Neural cell (in vitro differentiated cells): ENCODE measurements at regions not wholly inside any gene's neighbourhood (a gene's known extent, or its start where the extent isn't known, plus 50 kb on each side); places are given as distances from the start of the nearest gene placed in this dataset.

Experiments
- H2AFZ ChIP-seq: fragments of 200-600, 300-800 bp; sonication (generic), shearing (Covaris generic); 2 replicates; pipeline ENCODE4 v1.6.0; 2014; ENCODE audit warnings: low read depth, mild to moderate bottlenecking, antibody characterized with exemption, low read length, moderate library complexity
- H3F3A ChIP-seq: fragments of 200-600 bp; shearing (Covaris generic); 2 replicates; pipeline ENCODE4 v1.6.1; 2016; ENCODE audit warnings: mild to moderate bottlenecking, moderate library complexity, mixed read lengths, antibody characterized with exemption, low read length; ENCODE audit not compliant: insufficient read depth, poor library complexity, severe bottlenecking
- H3K27ac ChIP-seq: fragments of 200-600, 300-800 bp; sonication (generic), shearing (Covaris generic); 2 replicates; pipeline ENCODE4 v1.5.1; 2014; ENCODE audit warnings: mild to moderate bottlenecking, low read length, moderate library complexity
- H3K27me3 ChIP-seq: fragments of 300-800, 200-600 bp; sonication (generic), shearing (Covaris generic); 2 replicates; pipeline ENCODE4 v1.6.0; 2014; ENCODE audit warnings: mild to moderate bottlenecking, low read depth, low read length, moderate library complexity; ENCODE audit not compliant: insufficient read depth
- H3K36me3 ChIP-seq: fragments of 300-800, 200-600 bp; sonication (generic), shearing (Covaris generic); 2 replicates; pipeline ENCODE4 v1.5.1; 2014; ENCODE audit warnings: mild to moderate bottlenecking, antibody characterized with exemption, low read length, moderate library complexity; ENCODE audit not compliant: insufficient read depth
- H3K4me2 ChIP-seq: fragments of 300-800, 200-600 bp; sonication (generic), shearing (Covaris generic); 2 replicates; pipeline ENCODE4 v1.6.0; 2014; ENCODE audit warnings: mild to moderate bottlenecking, low read length
- H3K4me3 ChIP-seq: fragments of 300-800, 200-600 bp; sonication (generic), shearing (Covaris generic); 2 replicates; pipeline ENCODE4 v1.5.1; 2014; ENCODE audit warnings: mild to moderate bottlenecking, low read length, moderate library complexity
- H3K79me2 ChIP-seq: fragments of 200-600 bp; shearing (Covaris generic); replicated peaks from 2 replicates; pipeline ENCODE4 v1.6.0; 2014; ENCODE audit warnings: mild to moderate bottlenecking, low read length, moderate library complexity; ENCODE audit not compliant: insufficient read depth
- H3K9ac ChIP-seq: fragments of 300-800, 200-600 bp; sonication (generic), shearing (Covaris generic); 2 replicates; pipeline ENCODE4 v1.6.1; 2016; ENCODE audit warnings: mild to moderate bottlenecking, low read length, mixed read lengths
- H3K9me2 ChIP-seq: fragments of 200-600 bp; shearing (Covaris generic); 2 replicates; pipeline ENCODE4 v1.6.1; 2016; ENCODE audit warnings: mild to moderate bottlenecking, low read length, mixed read lengths; ENCODE audit not compliant: insufficient read depth
- H3K9me3 ChIP-seq: fragments of 200-600, 300-800 bp; sonication (generic), shearing (Covaris generic); 2 replicates; pipeline ENCODE4 v1.6.1; 2016; ENCODE audit warnings: mild to moderate bottlenecking, mixed run types, low read length, moderate library complexity, mixed read lengths
- H4K20me1 ChIP-seq: fragments of 200-600 bp; shearing (Covaris generic); 2 replicates; pipeline ENCODE4 v1.6.1; 2016; ENCODE audit warnings: mild to moderate bottlenecking, mixed run types; ENCODE audit not compliant: insufficient read depth
- CTCF ChIP-seq: fragments of 450-650 bp; IDR thresholded peaks from 2 replicates; pipeline ENCODE4 v1.5.1; 2014; ENCODE audit warnings: antibody characterized with exemption, mild to moderate bottlenecking, moderate library complexity; ENCODE audit not compliant: poor library complexity, severe bottlenecking
- EP300 ChIP-seq: fragments of 450-650 bp; conservative IDR thresholded peaks from 2 replicates; pipeline ENCODE4 v1.6.1; 2014; ENCODE audit warnings: antibody characterized with exemption, mild to moderate bottlenecking, moderate library complexity; ENCODE audit not compliant: poor library complexity, severe bottlenecking
- EZH2 ChIP-seq: fragments of 200-600, 300-800 bp; shearing (Covaris generic), sonication (generic); IDR thresholded peaks from 2 replicates; pipeline ENCODE4 v1.6.1; 2014; ENCODE audit warnings: antibody characterized with exemption, low read length, borderline replicate concordance, mild to moderate bottlenecking; ENCODE audit not compliant: insufficient read depth, poor library complexity, severe bottlenecking
- MXI1 ChIP-seq: fragments of 450-650 bp; conservative IDR thresholded peaks from 2 replicates; pipeline ENCODE4 v1.6.1; 2014; ENCODE audit warnings: antibody characterized with exemption, mild to moderate bottlenecking; ENCODE audit not compliant: poor library complexity, severe bottlenecking
- POLR2AphosphoS5 ChIP-seq: IDR thresholded peaks from 2 replicates; pipeline ENCODE4 v1.6.1; 2012
- RAD21 ChIP-seq: fragments of 450-650 bp; conservative IDR thresholded peaks from 2 replicates; pipeline ENCODE4 v1.6.1; 2014; ENCODE audit warnings: antibody characterized with exemption, mild to moderate bottlenecking, moderate library complexity
- REST ChIP-seq: IDR thresholded peaks from 2 replicates; pipeline ENCODE4 v1.6.1; 2012; ENCODE audit warnings: borderline replicate concordance
- SMC3 ChIP-seq: fragments of 450-650 bp; conservative IDR thresholded peaks from 2 replicates; pipeline ENCODE4 v1.6.1; 2014; ENCODE audit warnings: antibody characterized with exemption, mild to moderate bottlenecking, moderate library complexity; ENCODE audit not compliant: poor library complexity
- TAF1 ChIP-seq: IDR thresholded peaks from 2 replicates; pipeline ENCODE4 v1.6.1; 2012; ENCODE audit warnings: low read depth

- no peaks in the 10 kb centered on the region for H3K9me2 ChIP-seq
- H3K4me3 ChIP-seq, result no peak overlapping the region
- no peaks in the 10 kb centered on the region for H4K20me1 ChIP-seq
- H2AFZ ChIP-seq, result no peak overlapping the region
- no peak overlapping the region for H3K9ac ChIP-seq
- H3K4me2 ChIP-seq, result no peak overlapping the region
- H3K27ac ChIP-seq, result no peak overlapping the region
- TF ChIP-seq RAD21 (no peak), REST (no peak), CTCF (no peak), EP300 (no peak), POLR2AphosphoS5 (no peak), MXI1 (no peak)
- H3K79me2 ChIP-seq, result no peaks in the 10 kb centered on the region
- H3K36me3 ChIP-seq, result no peaks in the 10 kb centered on the region
- H3F3A ChIP-seq, result peaks cover 5% of the 10 kb centered on the region
- no peaks in the 10 kb centered on the region for H3K27me3 ChIP-seq
- H3K9me3 ChIP-seq, result no peaks in the 10 kb centered on the region
Measured at GRCh38 chr2:64753399-64753798, 99.7 kb upstream of the SERTAD2 start.

GRCh38 chr2:64754570-64754969 lies 100.9 kb upstream of the SERTAD2 start:
- no peak overlapping the region for H3K9ac ChIP-seq
- H3K27ac ChIP-seq, result no peak overlapping the region
- H3K27me3 ChIP-seq, result no peaks in the 10 kb centered on the region
- no peaks in the 10 kb centered on the region for H3K36me3 ChIP-seq
- no peaks in the 10 kb centered on the region for H3K9me2 ChIP-seq
- no peaks in the 10 kb centered on the region for H4K20me1 ChIP-seq
- TF ChIP-seq RAD21 (no peak), MXI1 (no peak), REST (no peak), POLR2AphosphoS5 (no peak), SMC3 (no peak), EZH2 (no peak), EP300 (no peak), TAF1 (no peak), CTCF (no peak)
- no peak overlapping the region for H3K4me2 ChIP-seq
- H3K4me3 ChIP-seq, result no peak overlapping the region
- no peaks in the 10 kb centered on the region for H3K79me2 ChIP-seq
- H3K9me3 ChIP-seq, result no peaks in the 10 kb centered on the region
- H2AFZ ChIP-seq, result no peak overlapping the region
- peaks cover 5% of the 10 kb centered on the region for H3F3A ChIP-seq
